Heart left ventricle (tissue), 13 donors: ENCODE measurements at regions not wholly inside any gene's neighbourhood (a gene's known extent, or its start where the extent isn't known, plus 50 kb on each side); places are given as distances from the start of the nearest gene placed in this dataset.

Source experiments
- CTCF ChIP-seq, 12 donors: fragments of 200-600 bp; sonication (generic) in 4 of 12; IDR thresholded peaks; one replicate each; pipeline versions ENCODE4 v1.5.0 to v1.8.0; 2018 to 2022; ENCODE audit warnings: antibody characterized with exemption in 12 of 12, mild to moderate bottlenecking in 5 of 12
- POLR2A ChIP-seq, 2 donors: fragments of 450-650 bp; IDR thresholded peaks; one replicate each; pipeline ENCODE4 v1.6.1; 2017; ENCODE audit warnings: antibody characterized with exemption in 2 of 2, mild to moderate bottlenecking in 2 of 2, moderate library complexity in 2 of 2
- donor health status: ischemic (EF 13 %, LVEDD 7.1; RV severe dilation, severe dysfunction).
- donor health status: DM: no; HTN: yes; CAD: no.
- donor health status: DM: no; HTN: no; CAD: no.
- donor health status: ischemic (EF 25% LVEDD 6.9; RV normal size, moderate dysfunction).
- donor health status: ischemic (EF 25% LVEDD 5.7; RV mildly dilated, moderate dysfunction).
- donor health status: ischemic (EF 35%, LVEDD 5.7; RV mildly dilated, moderate dysfunction).
- donor health status: nonischemic (EF 11% LVEDD 7.7; RV severe dilation, severe dysfunction).
- donor health status: DM: yes; HTN: yes; CAD: no.
- donor health status: PGD.
- donor health status: ischemic (EF 29% LVEDD 5.4; RV normal size, mild dysfunction).
- donor health status: nonischemic (EF 23%, LVEDD 6.1; RV moderate dilation, normal function).

GRCh38 chrX:69034451-69034850 lies 130.8 kb downstream of the PJA1 start:
- TF ChIP-seq CTCF (IDR thresholded peaks at IDR 0.05) (no peak), POLR2A (IDR thresholded peaks at IDR 0.05) (no peak)
